T-helper 1 cell treated with Interleukin-12 subunit alpha and Interleukin-12 subunit beta and Interleukin-4 antibody, amounts not matched to agents 30 ng/mL and 1 ng/mL, for 36 hours (primary cell): ENCODE measurements at regions not wholly inside any gene's neighbourhood (a gene's known extent, or its start where the extent isn't known, plus 50 kb on each side); places are given as distances from the start of the nearest gene placed in this dataset.
"Not testable (repeated sequence)": the region's sequence is repeated elsewhere in the genome, so short reads cannot be mapped to it uniquely, and the experiment has no call there.

Source experiments
- intact Hi-C: fragments of 100-400 bp; cut with micrococcal nuclease; formaldehyde crosslinking; loops from one replicate; pipeline ENCODE4 v1.15.1; 2024

DNA sequence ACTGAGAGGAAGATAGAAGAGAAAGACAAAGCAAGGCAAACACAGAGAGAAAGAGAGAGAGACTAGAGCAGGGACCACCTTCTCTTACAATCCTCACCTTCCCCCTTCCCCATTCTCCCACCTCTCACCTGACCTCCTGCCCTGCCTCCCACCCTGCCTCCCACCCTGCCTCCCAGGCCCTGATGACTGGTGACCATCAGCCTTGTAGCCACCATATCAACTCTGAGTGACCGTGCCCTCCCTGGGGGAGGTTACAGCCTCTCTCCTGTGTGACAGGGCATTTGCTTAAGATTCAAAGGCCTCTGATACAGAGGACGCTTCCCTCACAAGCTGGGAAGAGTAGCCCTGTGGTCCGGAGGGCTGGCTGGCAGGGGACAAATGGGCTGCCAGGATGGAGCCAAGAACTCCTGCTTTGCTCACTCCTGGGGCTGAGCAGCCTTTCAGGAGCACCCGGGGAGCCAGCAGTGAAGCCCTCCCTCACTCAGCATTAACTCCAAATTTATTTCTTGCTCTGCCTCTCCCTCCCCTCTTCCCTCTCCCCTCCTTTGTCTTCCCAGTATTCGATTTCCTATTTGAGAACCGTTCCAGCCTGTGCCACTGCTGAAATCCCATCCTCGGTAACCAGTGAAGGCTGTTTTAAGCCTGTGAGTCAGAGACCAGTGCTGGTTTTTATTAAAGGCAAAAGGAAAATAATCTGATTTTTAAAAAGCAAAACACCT lies 125.2 kb upstream of the SYT13 start:
- intact Hi-C loops = no loop called here

DNA sequence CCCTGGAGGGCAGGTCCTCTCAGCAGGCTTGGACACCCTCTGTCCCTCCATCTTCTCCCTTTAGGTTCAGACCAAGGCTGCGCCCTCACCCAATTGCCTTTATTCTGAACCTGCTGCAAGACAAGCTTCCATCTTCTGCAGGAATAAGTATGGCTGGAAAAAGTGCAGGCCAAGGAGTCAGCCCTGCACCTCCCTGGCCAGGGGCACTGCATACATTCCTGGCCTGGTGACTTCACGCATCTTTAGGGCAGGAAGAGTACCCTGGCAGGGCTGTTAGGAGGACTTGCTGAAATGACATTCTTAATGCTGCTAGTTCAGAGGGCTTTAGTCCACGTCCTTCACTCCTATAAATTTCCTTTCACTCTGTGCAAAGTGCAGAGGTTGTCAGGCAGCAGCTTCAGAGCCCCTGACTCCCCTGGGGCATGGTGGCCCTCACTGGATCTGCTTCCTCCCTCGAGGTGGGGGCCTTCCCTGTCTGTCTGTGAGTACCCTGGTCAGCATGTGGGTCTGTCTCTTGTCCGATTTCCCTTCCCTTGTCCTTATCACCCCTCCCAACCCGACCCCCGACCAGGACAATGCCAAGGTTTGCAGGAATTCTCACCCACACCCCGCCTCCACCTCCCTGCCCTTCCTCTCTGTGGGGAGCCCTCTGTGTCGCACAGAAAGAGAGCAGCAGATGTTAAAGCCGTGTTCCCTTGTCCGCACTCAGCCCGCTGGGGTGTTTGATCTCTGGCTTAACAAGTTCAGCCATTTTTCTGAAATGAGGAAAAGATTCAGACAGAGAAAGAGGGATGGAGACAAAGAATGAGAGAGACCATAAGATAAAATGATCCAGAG lies 124.5 kb upstream of the SYT13 start:
- intact Hi-C loops = no loop called here

DNA sequence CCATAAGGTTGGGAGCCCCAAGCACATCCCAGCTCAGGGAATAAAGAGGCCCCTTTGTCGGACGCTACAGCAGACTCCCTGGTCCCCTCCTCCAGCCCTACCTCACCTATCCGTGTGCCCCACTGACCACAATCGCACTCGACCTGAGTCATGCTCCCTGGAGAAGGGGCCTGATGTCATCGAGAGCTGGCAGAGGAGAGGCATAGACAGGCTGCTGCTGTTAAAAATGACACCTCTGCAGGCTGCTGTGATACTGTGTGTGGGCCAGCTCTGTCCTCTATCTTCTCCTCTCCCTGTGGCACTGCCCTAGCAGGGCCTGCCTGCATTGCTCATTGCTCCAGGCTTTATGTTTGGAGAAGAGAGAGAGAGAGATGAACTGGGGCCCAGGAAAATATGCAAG lies 123.4 kb upstream of the SYT13 start:
- intact Hi-C loops = no loop called here

DNA sequence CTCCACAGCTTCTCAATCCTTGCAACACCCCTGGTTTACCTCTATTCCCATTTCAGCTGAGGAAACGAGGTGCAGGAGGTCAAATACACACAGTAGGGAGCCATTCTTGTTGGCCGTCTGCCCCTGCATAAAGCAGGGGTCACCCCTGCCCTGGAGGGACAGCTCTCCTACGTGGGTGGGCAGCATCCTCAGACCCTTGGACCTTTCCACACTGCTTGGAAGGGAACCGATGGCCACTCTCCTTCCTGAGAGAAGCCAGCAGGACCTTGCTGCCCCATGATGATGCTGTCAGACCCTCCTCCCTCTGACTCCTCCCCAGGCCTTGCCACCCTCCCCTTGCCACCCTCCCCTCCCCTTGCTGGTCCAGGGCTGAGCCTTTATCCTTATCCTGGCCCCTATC lies 121.1 kb upstream of the SYT13 start:
- intact Hi-C loops = no loop called here

DNA sequence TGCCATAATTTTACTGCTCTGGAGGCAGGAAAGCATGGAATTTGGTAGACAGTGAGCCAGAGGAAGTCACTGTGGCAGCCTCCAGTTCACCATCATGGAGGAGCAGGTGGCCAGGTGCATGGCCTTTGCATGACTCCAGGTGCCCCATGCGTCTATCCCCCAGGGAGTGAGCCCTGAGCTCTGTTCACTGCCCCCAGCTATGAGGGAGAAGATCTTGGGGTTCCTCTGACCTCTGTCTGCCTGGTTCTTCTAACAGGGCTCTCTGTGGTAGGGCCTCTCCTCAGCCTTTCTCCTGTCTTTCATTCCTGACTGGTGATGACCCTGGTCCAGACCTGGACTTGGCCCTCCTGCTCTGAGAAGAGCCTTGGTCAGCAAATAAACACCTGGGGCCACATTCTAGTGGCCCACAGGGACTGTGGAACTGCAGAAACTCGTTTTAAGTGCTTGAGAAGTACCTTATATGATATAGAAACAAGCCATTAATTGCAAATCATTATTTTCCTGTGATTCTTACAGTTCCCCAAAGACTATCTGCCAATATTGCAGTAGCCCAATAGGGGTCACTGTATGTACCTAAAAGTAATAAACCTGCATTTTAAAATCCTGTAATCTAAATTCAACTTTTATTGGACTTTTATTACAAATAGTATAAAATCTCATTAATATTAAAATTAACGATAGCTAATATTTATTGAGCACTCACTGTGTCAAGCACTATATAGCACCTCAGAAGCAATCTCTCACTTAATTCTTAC lies 120.0 kb upstream of the SYT13 start:
- intact Hi-C loops = no loop called here

DNA sequence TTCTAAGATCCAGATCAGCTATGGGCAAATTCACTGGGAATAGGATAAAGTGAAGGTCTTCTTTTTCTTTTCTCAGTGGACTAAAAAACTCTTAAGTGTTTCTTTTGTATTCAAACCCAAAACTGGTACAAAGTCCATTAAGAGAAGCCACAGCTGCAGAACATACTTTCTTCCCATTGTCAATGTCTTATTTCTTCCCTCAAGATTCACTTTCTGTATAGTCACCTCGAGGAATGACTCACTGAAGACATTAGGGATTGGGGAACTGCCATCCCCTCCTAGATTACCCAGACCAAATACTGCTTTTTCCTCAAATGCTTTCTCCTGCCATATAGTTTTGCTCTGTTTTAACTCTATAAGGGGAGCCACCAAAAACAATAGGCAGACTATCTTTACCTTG lies 117.4 kb upstream of the SYT13 start:
- intact Hi-C loops = not testable (repeated sequence)

DNA sequence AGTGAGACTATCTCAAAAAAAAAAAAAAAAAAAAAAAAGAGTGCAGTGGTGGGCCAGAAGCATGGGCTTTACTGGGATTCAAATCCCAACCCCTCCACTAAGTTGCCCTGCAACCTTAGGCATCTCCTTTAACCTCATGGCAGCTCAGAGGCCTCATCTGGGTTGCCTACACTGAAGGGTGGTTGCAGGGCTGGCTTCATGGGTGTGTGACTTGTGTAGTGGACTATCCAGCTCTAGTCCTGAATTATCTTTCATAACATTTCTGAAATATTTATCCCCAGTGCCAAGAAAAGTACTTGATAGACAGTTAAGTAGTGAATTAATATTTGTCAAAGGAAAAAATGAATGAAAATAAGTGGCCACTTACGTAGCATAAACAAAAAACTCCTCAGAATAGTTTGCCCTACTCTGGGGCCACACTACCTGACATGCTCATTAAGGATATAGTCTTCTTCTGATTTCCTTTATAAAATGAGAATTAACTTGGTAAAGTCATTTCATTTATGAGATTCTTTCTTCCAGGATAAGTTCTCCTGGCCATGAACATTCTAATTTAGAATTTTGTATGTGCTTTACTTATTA lies 116.0 kb upstream of the SYT13 start:
- intact Hi-C loops = no loop called here

DNA sequence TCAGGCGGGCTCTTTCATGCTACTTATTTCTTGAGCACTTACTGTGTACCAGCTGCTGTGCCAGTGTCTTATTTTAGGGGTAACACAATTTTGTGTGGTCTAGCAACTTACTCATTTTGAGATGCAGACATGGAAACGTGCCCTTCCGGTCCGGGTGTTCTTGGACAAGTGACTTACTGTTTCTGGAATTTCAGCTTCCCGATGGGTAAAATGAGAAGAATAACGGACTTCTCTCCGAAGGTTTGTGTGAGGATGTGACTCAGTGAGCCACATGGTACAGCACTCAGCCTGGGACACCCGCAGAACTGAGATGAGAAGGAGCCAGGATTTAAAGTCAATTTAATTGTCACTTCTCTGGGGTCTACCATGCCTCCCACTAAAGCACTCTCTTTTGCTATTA lies 114.5 kb upstream of the SYT13 start:
- intact Hi-C loops = no loop called here

DNA sequence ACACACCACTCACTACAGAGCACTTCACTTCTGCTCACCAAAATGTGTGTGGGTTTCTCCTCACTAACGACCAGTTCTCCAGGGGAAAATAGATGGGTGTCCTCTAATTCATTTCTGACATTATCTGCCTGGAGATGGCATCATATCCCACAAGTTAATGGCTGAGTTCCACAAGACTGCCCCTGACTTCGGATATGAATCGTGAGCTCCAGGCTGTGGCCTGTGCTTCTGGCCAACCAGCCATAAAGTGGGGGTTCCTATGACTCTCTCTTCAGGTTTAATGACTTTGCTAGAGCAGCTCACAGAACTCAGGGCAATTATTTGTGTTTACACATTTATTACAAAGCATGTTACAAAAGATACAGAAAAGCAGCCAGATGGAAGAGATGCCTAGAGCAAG lies 113.0 kb upstream of the SYT13 start:
- intact Hi-C loops = no loop called here

DNA sequence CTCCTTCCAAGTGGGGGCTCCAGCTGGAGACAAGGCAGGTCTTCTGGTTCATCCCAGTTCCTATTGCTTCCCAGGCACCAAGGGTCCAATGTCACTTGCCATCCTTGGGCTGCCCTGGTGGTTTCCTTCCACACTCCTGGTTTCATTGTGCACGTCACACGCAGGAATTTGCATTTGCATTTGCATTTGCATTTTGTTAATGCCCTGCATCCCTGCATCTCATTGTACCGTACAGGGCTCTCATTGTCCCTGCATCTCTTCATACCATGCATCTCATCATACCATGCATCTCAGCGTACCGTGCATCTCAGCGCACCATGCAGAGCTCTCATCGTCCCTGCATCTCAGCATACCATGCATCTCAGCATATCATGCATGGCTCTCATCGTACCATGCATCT lies 112.2 kb upstream of the SYT13 start:
- intact Hi-C loops = no loop called here

DNA sequence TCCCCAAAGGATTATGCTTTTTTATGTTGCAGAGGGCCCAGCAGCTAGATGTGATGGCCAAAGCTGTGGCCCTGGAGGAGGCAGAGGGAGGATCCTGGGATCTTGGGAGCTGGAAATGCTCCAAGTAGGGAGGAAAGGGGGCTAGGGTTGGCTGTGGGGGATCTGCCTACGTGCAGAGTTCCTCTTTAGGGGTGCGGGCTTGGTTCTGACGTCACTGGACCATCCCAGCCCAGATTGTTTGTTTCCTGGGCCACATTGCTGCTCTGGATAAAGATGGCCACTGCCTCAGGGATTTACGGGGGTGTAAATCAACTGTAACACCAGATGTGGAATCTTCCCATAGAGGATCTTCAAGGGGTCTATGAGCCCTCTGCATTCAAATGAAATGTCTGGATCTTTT lies 110.3 kb upstream of the SYT13 start:
- intact Hi-C loops = no loop called here

DNA sequence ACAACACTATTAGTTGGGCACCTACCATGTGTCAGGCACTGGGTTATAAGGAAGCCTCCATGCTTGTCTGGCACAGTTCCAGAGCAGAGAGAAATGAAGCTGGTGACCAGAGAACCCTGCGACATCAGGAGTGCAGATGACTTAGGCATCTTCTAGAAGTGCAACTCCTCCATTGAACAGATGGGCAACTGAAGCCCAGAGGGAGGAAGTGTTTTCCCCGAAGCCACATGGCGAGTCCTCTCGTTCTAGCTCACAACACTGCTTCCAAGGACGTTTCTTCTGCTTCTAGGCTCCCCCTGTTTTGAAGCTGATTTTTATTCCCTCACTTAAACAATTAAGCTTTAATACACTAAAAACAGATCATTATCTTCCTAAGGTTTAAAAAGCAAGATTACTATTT lies 109.8 kb upstream of the SYT13 start:
- intact Hi-C loops = no loop called here

DNA sequence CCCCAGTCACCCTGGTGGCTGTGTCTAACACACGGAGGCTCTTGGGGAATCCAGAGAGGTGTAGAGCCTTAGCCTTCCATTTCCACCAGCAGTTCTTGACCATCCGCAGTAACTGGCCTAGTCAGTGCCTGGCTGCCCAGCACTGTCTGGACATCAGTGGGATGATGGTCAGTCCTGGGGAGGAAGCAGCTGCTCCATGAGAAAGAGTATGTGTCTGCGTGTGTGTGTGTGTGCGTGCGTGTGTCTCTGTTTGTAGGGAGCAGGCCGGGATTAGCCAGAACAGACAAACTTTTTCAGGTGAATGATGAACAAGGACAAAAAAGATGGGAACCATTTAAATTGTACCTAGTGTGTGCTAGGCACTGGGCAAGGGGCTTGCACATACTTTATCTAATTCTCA lies 109.3 kb upstream of the SYT13 start:
- intact Hi-C loops = no loop called here

DNA sequence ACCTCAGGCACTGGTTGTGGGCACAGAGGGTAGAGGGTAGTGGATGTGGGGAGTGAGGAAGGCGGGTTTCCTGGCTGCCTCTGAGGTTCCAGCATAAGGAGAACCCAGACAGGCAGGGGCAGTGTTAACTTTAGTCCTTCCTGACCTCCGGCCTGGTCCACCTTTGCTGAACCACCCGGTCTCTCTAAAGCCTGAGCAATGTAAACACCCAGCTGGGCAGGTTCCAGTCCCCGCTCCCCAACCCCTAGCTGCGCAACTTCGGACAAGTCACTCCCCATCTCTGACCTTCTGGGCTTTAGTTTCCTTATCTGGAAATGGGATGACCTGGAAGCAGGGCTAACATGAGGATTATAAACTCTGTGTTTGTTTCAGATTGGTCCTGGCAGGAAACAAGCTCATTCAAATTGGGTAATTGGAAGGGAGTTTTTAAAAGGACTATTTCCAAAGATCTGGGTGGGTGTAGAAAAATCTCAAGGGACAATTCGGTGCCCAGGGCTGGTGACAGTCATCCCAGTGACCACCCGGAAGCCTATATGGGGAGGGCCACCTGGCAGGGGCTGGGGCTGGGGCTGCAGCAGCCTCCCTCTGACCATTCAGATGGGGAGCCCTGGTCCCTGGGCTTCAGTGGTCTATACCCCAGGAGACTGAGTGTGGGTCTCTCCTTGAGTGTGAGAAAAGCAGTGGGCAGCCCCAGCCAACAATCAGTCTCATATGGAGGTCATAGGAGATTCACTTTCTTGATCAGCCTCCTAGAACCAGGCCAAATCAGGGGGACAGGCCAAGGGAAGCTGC lies 108.3 kb upstream of the SYT13 start:
- intact Hi-C loops = no loop called here

DNA sequence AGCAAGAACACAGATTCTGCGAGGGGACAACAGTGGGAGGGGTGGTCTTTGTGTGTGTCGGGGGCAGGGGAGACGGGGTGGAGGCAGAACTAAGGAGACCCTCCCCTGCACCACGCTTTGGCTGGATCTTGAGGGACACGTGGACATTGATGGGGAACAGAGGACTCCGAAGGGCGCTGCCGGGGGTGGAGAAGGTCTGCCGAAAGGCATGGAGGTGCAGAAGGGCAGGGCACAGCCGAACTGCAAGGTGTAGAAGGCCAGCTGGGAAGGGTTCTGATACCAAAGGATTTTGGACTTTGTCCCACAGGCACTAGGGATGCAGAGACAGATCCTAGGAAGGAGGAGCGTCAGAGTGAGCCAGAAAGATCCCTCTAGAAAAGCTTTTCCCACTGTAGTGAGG lies 107.7 kb upstream of the SYT13 start:
- intact Hi-C loops = no loop called here

DNA sequence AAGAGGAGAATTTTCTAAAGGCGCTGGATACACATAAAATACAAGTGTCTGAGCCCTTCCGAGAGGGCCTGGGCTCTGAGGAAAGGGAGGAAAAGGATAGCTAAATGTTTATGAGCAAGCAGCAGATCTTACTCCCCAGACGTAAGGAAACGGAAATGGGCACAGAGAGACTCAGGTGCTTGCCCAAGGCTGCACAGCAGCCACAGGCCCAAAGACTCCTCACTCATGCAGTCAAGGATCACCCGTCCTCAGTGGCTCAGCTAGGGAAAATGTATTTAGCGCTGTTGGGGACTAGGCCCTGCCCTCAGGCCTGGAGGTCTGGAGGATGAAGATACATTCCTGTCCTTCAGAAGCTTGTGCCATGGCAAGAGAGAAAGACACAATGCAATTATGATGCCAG lies 107.2 kb upstream of the SYT13 start:
- intact Hi-C loops = no loop called here

DNA sequence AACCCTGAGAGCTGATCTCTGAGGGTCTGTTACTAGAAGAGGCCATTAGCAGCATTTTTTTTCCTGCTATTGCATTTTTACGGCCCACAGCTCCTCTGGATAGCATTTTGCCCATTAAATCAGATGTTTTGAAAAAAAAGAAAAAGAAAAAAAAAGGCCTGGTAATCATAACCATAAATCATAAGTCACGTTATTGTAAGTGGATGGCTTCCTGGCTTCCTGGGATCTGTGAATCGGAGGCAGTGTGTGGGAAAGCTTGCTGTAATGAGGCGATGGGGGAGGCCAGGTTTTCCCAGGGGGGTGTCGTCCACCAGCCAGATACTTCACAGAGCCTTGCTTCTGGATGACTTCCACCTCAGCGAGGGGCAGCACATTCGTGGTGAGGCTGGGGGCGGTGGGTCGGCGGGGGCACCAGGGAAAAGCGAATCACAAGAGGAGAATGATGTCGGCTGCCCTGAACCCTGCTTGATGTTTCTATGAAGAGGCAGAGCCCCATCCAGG lies 106.5 kb upstream of the SYT13 start:
- intact Hi-C loops = no loop called here

DNA sequence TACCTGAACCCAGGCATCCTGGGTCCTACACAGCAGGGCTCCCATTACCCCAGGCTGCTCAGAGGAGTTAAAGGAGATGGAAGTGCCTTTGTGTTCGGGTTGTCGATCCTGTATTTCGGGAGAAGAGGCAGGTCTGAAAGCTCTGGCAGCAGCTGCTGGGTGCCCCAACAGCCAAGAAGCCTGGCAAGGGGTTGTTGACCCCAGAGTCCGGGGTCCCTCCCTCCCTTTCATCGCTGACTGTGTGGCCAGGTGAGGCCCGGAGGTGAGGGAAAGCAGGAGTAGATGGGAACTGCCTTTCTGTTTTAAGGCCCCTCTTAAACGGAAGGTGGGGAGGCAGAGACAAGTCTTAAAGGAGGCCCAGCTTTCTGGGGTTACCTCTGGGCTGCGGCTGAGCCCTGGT lies 106.0 kb upstream of the SYT13 start:
- intact Hi-C loops = no loop called here

DNA sequence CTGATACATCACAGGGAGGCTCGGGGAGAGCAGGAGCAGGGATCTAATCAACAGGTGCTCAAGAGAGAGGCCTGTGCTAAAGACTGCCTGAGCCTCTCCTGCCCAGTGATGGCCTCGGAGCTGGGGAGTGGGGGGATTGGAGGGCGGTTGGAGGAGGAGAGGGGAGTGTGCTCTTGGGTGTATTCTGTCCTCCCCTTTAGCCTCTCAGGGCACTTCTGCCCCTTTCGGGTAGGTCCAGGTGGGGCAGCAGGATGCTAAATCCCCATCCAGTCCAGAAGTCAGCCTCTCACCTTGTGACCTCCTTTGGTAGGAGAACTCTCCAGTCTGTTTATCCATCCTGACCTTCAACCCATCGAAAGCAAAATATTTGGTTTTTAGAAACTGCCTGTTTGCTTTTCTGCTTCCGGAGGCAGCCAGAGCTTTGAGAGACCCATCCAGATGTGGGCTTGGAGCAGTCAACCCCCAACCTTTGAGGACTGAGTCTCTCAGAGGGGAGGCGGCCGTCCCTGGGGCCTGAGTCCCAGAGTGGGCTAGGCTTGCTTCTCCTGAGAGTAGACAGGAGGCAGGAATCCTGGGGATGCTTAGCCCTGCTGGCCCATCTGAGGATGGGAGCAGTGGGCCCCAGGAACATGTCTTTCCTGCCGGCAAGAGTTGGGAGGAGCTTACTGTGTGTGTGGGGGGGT lies 105.2 kb upstream of the SYT13 start:
- intact Hi-C loops = no loop called here

DNA sequence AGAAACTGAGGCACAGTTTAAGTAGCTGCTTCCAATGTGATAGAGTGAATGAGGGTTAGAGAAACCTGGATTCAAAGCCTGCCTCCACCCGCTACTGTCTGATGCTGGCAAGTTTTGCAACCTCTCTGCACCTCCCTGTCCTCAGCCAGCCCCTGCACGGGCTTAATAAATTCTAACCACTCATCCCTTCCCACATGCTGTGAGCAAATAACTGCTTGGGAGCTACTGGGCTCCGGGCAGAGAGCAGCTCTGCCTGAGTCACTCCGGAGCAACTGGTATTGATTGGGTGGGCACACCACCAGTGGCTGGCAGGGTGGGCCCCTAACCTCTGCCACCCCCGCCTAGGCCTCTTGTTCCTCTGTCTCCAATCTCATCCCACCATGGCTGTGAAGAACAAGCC lies 104.3 kb upstream of the SYT13 start:
- intact Hi-C loops = no loop called here
